GM06990 (cell line): ENCODE measurements at regions not wholly inside any gene's neighbourhood (a gene's known extent, or its start where the extent isn't known, plus 50 kb on each side); places are given as distances from the start of the nearest gene placed in this dataset.

Experiments
- DNase-seq: peaks from one replicate; pipeline ENCODE4 v3.0.0-alpha.2; 2011; ENCODE audit not compliant: insufficient read length; ENCODE audit errors: extremely low read depth
- H3K27me3 ChIP-seq: replicated peaks from 2 replicates; pipeline ENCODE4 v1.6.0; 2011; ENCODE audit warnings: low read length; ENCODE audit not compliant: control insufficient read depth, insufficient read depth
- H3K36me3 ChIP-seq: 2 replicates; pipeline ENCODE4 v1.5.1; 2011; ENCODE audit warnings: low read length; ENCODE audit not compliant: control insufficient read depth, insufficient read depth
- H3K4me3 ChIP-seq: replicated peaks from 2 replicates; pipeline ENCODE4 v1.5.1; 2011; ENCODE audit warnings: low read depth, mild to moderate bottlenecking, control low read depth, low read length
- CTCF ChIP-seq: IDR thresholded peaks from 2 replicates; pipeline ENCODE4 v1.5.1; 2011; ENCODE audit warnings: low read length, control low read depth, mild to moderate bottlenecking, inconsistent platforms; ENCODE audit not compliant: insufficient read depth, poor library complexity, severe bottlenecking

- TF ChIP-seq CTCF, result no peak
- Histone ChIP-seq H3K36me3 (no peaks in the 10 kb centered on the region), H3K27me3 (no peaks in the 10 kb centered on the region; the same call in none of the 2 replicates), H3K4me3 (no peak overlapping the region)
- DNase-seq, result no peak
Measured at GRCh38 chr11:45037434-45038005, 86.8 kb upstream of the TP53I11 start.

GRCh38 chr11:45038923-45039322, 88.2 kb upstream of the TP53I11 start:
- TF ChIP-seq CTCF, result no peak
- H3K27me3 ChIP-seq, result no peaks in the 10 kb centered on the region
- DNase-seq, result no peak
- H3K36me3 ChIP-seq, result no peaks in the 10 kb centered on the region
- no peak overlapping the region for H3K4me3 ChIP-seq

GRCh38 chr11:45041596-45041995, 90.9 kb upstream of the TP53I11 start:
- no peak for TF ChIP-seq CTCF
- no peak overlapping the region for H3K4me3 ChIP-seq
- H3K27me3 ChIP-seq, result no peaks in the 10 kb centered on the region
- no peaks in the 10 kb centered on the region for H3K36me3 ChIP-seq
- DNase-seq, result no peak

GRCh38 chr11:45042560-45042959, 91.9 kb upstream of the TP53I11 start:
- Histone ChIP-seq H3K4me3 (no peak overlapping the region), H3K27me3 (no peaks in the 10 kb centered on the region), H3K36me3 (no peaks in the 10 kb centered on the region)
- DNase-seq, result no peak
- no peak for TF ChIP-seq CTCF

- no peak overlapping the region for H3K4me3 ChIP-seq
- no peak for TF ChIP-seq CTCF
- DNase-seq, result no peak
- H3K27me3 ChIP-seq, result no peaks in the 10 kb centered on the region
- H3K36me3 ChIP-seq, result no peaks in the 10 kb centered on the region
Measured at GRCh38 chr11:45043755-45044475, 93.2 kb upstream of the TP53I11 start.
